Uterus (tissue), 3 donors: ENCODE measurements at regions not wholly inside any gene's neighbourhood (a gene's known extent, or its start where the extent isn't known, plus 50 kb on each side); places are given as distances from the start of the nearest gene placed in this dataset.

ENCODE experiments used
- DNase-seq, 2 donors: peaks; one replicate each; pipeline ENCODE4 v3.0.0-alpha.2; 2019 to 2020
- H3K27ac ChIP-seq, 2 donors: fragments of 200-600 bp; sonication (generic); 1 replicate in 1 of 2; 2 replicates in 1 of 2; pipeline ENCODE4 v1.5.1; 2016 to 2018
- H3K27me3 ChIP-seq, 2 donors: fragments of 200-600 bp; sonication (generic); one replicate each; pipeline ENCODE4 v1.5.1; 2018 to 2019; ENCODE audit warnings: control low read depth in 1 of 2
- H3K36me3 ChIP-seq, 2 donors: fragments of 200-600 bp; sonication (generic); one replicate each; pipeline ENCODE4 v1.5.1; 2019; ENCODE audit warnings: control low read depth in 1 of 2
- H3K4me1 ChIP-seq, 2 donors: fragments of 200-600 bp; sonication (generic); one replicate each; pipeline ENCODE4 v1.5.1; 2018 to 2019; ENCODE audit warnings: control low read depth in 1 of 2
- H3K4me3 ChIP-seq, 2 donors: fragments of 200-600 bp; sonication (generic); 1 replicate in 1 of 2; 2 replicates in 1 of 2; pipeline ENCODE4 v1.5.1; 2018 to 2019; ENCODE audit warnings: mild to moderate bottlenecking in 1 of 2
- H3K9me3 ChIP-seq, 2 donors: fragments of 200-600 bp; sonication (generic); one replicate each; pipeline ENCODE4 v1.5.1; 2019; ENCODE audit warnings: control low read depth in 1 of 2
- CTCF ChIP-seq, 4 experiments: fragments of 200-600 bp in 2 of 4; fragments of 450-650 bp in 2 of 4; sonication (generic) in 2 of 4; IDR thresholded peaks; one replicate each; pipeline ENCODE4 v1.5.1; 2016 to 2019; ENCODE audit warnings: antibody characterized with exemption in 4 of 4, mild to moderate bottlenecking in 2 of 4, moderate library complexity in 1 of 4
- POLR2A ChIP-seq, 2 donors: fragments of 450-650 bp; IDR thresholded peaks; one replicate each; pipeline ENCODE4 v1.6.1; 2016; ENCODE audit warnings: antibody characterized with exemption in 2 of 2, mild to moderate bottlenecking in 1 of 2, moderate library complexity in 1 of 2
- intact Hi-C: fragments of 100-400 bp; cut with DNase I; formaldehyde crosslinking; loops from one replicate; pipeline ENCODE4 v1.15.1; 2023; ENCODE audit warnings: low total_unique reads
- donor health status: DM: yes; HTN: yes; CAD: no.

- no peaks in the 10 kb centered on the region for H3K27me3 ChIP-seq
- H3K36me3 ChIP-seq, result no peaks in the 10 kb centered on the region
- no peak for TF ChIP-seq CTCF (IDR thresholded peaks at IDR 0.05)
- no peak for TF ChIP-seq POLR2A (IDR thresholded peaks at IDR 0.05)
- H3K4me3 ChIP-seq, result no peak overlapping the region
- no peak for DNase-seq
- H3K9me3 ChIP-seq, result no peaks in the 10 kb centered on the region
- no peaks in the 10 kb centered on the region for H3K4me1 ChIP-seq
- H3K27ac ChIP-seq, result peak overlapping the region in 1 of 2 donors; percentile 45
- intact Hi-C loops, result no loop called here
Measured at GRCh38 chr16:73157861-73158260, 109.9 kb upstream of the ZFHX3 start.

- no peaks in the 10 kb centered on the region for H3K36me3 ChIP-seq
- H3K4me3 ChIP-seq, result no peak overlapping the region
- DNase-seq, result peak in 1 of 2 donors; percentile 21
- H3K4me1 ChIP-seq, result no peaks in the 10 kb centered on the region
- intact Hi-C loops, result no loop called here
- no peaks in the 10 kb centered on the region for H3K27me3 ChIP-seq
- TF ChIP-seq POLR2A (IDR thresholded peaks at IDR 0.05) (no peak), CTCF (IDR thresholded peaks at IDR 0.05) (no peak)
- no peak overlapping the region for H3K27ac ChIP-seq
- H3K9me3 ChIP-seq, result no peaks in the 10 kb centered on the region
Measured at GRCh38 chr16:73154063-73154870, 106.3 kb upstream of the ZFHX3 start.

- H3K9me3 ChIP-seq, result no peaks in the 10 kb centered on the region
- no peaks in the 10 kb centered on the region for H3K27me3 ChIP-seq
- no peak overlapping the region for H3K4me3 ChIP-seq
- TF ChIP-seq CTCF (IDR thresholded peaks at IDR 0.05), result no peak
- no peak for TF ChIP-seq POLR2A (IDR thresholded peaks at IDR 0.05)
- H3K4me1 ChIP-seq, result no peaks in the 10 kb centered on the region
- H3K27ac ChIP-seq, result no peak overlapping the region
- H3K36me3 ChIP-seq, result no peaks in the 10 kb centered on the region
- no peak for DNase-seq
- intact Hi-C loops, result no loop called here
Measured at GRCh38 chr16:73152386-73153125, 104.6 kb upstream of the ZFHX3 start.

- no peak for DNase-seq
- TF ChIP-seq CTCF (IDR thresholded peaks at IDR 0.05) (no peak), POLR2A (IDR thresholded peaks at IDR 0.05) (no peak)
- Histone ChIP-seq H3K4me3 (no peak overlapping the region), H3K4me1 (no peaks in the 10 kb centered on the region), H3K27me3 (no peaks in the 10 kb centered on the region), H3K9me3 (no peaks in the 10 kb centered on the region), H3K27ac (no peak overlapping the region), H3K36me3 (no peaks in the 10 kb centered on the region)
- intact Hi-C loops, result no loop called here
Measured at GRCh38 chr16:73151941-73152340, 104.0 kb upstream of the ZFHX3 start.

- H3K27me3 ChIP-seq, result no peaks in the 10 kb centered on the region
- intact Hi-C loops, result no loop called here
- H3K4me1 ChIP-seq, result no peaks in the 10 kb centered on the region
- no peak for DNase-seq
- H3K36me3 ChIP-seq, result no peaks in the 10 kb centered on the region
- TF ChIP-seq POLR2A (IDR thresholded peaks at IDR 0.05), result no peak
- no peak for TF ChIP-seq CTCF (IDR thresholded peaks at IDR 0.05)
- no peak overlapping the region for H3K4me3 ChIP-seq
- H3K9me3 ChIP-seq, result no peaks in the 10 kb centered on the region
- no peak overlapping the region for H3K27ac ChIP-seq
Measured at GRCh38 chr16:73151225-73151624, 103.3 kb upstream of the ZFHX3 start.
